ENCODE measurements at regions not wholly inside any gene's neighbourhood (a gene's known extent, or its start where the extent isn't known, plus 50 kb on each side); places are given as distances from the start of the nearest gene placed in this dataset.

- H3K9me3 Mint-ChIP-seq: peaks cover 1% of the 10 kb centered on the region
- TF ChIP-seq, protein P1, sequence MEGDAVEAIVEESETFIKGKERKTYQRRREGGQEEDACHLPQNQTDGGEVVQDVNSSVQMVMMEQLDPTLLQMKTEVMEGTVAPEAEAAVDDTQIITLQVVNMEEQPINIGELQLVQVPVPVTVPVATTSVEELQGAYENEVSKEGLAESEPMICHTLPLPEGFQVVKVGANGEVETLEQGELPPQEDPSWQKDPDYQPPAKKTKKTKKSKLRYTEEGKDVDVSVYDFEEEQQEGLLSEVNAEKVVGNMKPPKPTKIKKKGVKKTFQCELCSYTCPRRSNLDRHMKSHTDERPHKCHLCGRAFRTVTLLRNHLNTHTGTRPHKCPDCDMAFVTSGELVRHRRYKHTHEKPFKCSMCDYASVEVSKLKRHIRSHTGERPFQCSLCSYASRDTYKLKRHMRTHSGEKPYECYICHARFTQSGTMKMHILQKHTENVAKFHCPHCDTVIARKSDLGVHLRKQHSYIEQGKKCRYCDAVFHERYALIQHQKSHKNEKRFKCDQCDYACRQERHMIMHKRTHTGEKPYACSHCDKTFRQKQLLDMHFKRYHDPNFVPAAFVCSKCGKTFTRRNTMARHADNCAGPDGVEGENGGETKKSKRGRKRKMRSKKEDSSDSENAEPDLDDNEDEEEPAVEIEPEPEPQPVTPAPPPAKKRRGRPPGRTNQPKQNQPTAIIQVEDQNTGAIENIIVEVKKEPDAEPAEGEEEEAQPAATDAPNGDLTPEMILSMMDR (IDR thresholded peaks at IDR 0.05): no peak
- peaks cover 2% of the 10 kb centered on the region for H3K36me3 Mint-ChIP-seq (ENCODE audit: low read depth)
- H3K27ac Mint-ChIP-seq: no peak overlapping the region
- DNase-seq: no peak
- peaks cover 9% of the 10 kb centered on the region for H3K4me1 Mint-ChIP-seq
- no peak overlapping the region for H3K4me3 Mint-ChIP-seq
- H3K27me3 Mint-ChIP-seq (ENCODE audit: low read depth, poor library complexity): no peaks in the 10 kb centered on the region
These were observed 258.1 kb upstream of the NECTIN3 start for GRCh38 chr3:110813541-110813940.

DNA sequence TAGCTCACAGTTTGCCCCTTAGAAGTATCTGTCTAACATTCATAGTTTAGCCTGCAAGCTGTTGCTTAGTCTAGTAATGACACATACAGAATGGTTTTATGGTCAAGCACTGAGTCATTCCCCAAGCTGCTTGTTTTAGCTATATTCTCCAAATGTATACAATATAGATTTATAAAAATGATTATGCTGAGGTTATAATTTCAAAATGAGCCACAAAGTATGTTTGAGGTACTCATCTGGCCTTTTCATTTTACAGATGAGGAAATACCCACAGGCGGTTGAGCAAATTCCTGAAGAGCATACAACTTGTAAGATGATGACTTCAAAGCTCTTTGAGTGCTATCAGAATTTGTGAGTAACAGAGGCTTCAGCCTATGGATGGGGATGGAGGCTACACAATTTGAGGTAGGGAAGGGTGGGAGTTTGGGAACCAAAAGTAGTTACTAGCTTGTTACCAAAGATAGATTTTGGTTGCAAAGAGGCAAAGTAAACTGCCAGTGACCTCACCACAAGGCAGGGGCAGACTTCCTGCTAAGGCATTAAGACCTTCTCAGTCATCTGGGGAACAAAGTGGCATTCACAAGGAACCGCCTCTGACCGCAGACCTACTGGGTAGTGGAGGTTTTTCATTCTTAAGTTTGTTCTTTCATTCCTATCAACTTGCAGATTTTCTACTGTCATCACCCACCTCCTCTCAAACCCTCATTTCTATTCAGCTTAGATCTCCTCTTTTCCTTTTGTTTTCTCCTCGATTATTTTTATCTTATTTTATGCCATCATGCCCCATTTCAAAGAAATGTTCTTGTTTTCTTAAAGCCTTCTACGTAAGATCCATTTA is 257.2 kb upstream of the NECTIN3 start:
- Mint-ChIP-seq H3K27ac (no peak overlapping the region), H3K27me3 (ENCODE audit: low read depth, poor library complexity) (no peaks in the 10 kb centered on the region)
- TF ChIP-seq, protein P1 (IDR thresholded peaks at IDR 0.05): no peak

GRCh38 chr3:110815008-110815583 is 256.5 kb upstream of the NECTIN3 start:
- H3K27ac Mint-ChIP-seq: no peak overlapping the region
- peaks cover 7% of the 10 kb centered on the region for H3K9me3 Mint-ChIP-seq
- H3K36me3 Mint-ChIP-seq (ENCODE audit: low read depth): peaks cover 8% of the 10 kb centered on the region
- TF ChIP-seq, protein P1 (IDR thresholded peaks at IDR 0.05): no peak
- no peaks in the 10 kb centered on the region for H3K27me3 Mint-ChIP-seq (ENCODE audit: low read depth, poor library complexity)
- DNase-seq: no peak
- no peak overlapping the region for H3K4me3 Mint-ChIP-seq
- peaks cover 9% of the 10 kb centered on the region for H3K4me1 Mint-ChIP-seq

More for the DNA sequence above, 257.2 kb upstream of the NECTIN3 start:
- Mint-ChIP-seq H3K4me3 (no peak overlapping the region), H3K36me3 (ENCODE audit: low read depth) (peaks cover 4% of the 10 kb centered on the region), H3K4me1 (peaks cover 9% of the 10 kb centered on the region), H3K9me3 (peaks cover 3% of the 10 kb centered on the region)
- no peak for DNase-seq

DNA sequence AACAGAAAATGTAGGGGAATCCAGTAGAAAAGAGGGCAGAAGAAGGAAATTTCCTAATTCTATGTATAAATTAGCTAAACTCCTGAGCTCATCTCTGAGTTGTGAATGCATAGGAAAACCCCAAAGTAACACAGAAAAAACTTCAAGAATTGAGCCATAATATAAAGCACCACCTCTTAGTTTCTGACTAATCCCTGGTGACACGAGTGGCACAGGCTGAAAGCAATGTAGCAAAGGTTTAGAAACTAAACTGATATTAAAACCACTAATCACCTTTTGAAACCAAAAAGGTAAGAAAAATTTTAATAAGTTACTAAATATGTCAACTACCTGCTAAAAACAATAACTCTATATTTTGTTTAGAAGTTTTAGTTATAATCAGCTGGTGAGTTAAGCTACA is 255.6 kb upstream of the NECTIN3 start:
- no peak for DNase-seq
- Mint-ChIP-seq H3K27ac (no peak overlapping the region), H3K36me3 (ENCODE audit: low read depth) (peaks cover 9% of the 10 kb centered on the region), H3K4me3 (no peak overlapping the region), H3K9me3 (peaks cover 7% of the 10 kb centered on the region), H3K4me1 (peaks cover 9% of the 10 kb centered on the region), H3K27me3 (ENCODE audit: low read depth, poor library complexity) (no peaks in the 10 kb centered on the region)
- TF ChIP-seq, protein P1 (IDR thresholded peaks at IDR 0.05): no peak

DNA sequence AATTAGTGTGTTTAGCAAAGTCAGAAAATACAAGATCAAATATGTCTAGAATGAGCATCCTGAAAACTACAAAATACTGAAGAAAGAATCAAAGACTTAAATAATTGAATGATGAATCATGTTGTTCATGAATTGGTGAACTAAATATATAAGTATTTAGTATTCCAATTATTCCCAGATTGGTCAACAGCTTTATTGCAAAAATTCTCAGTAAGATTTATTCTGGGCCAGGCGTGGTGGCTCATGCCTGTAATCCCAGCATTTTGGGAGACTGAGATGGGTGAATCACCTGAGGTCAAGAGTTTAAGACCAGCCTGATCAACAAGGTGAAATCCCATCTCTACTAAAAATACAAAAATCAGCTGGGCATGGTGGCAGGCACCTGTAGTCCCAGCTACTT is 250.0 kb upstream of the NECTIN3 start:
- Mint-ChIP-seq H3K27ac (no peak overlapping the region), H3K9me3 (peaks cover 10% of the 10 kb centered on the region), H3K4me1 (no peaks in the 10 kb centered on the region), H3K27me3 (ENCODE audit: low read depth, poor library complexity) (no peaks in the 10 kb centered on the region), H3K4me3 (no peak overlapping the region), H3K36me3 (ENCODE audit: low read depth) (peaks cover 12% of the 10 kb centered on the region)
- TF ChIP-seq, protein P1 (IDR thresholded peaks at IDR 0.05): no peak
- DNase-seq: no peak
